ENCODE measurements at regions not wholly inside any gene's neighbourhood (a gene's known extent, or its start where the extent isn't known, plus 50 kb on each side); places are given as distances from the start of the nearest gene placed in this dataset.
A peak's percentile ranks its signal among the peaks of the same experiment; 100 is the strongest.
"Not testable (repeated sequence)": the region's sequence is repeated elsewhere in the genome, so short reads cannot be mapped to it uniquely, and the experiment has no call there.

- DNase-seq, result not testable (repeated sequence)
Observed at GRCh38 chr20:26373066-26373465, 676.4 kb upstream of the ZNF337 start.

- DNase-seq, result no peak
Observed at GRCh38 chr20:26354511-26354910, 657.9 kb upstream of the ZNF337 start.

DNA sequence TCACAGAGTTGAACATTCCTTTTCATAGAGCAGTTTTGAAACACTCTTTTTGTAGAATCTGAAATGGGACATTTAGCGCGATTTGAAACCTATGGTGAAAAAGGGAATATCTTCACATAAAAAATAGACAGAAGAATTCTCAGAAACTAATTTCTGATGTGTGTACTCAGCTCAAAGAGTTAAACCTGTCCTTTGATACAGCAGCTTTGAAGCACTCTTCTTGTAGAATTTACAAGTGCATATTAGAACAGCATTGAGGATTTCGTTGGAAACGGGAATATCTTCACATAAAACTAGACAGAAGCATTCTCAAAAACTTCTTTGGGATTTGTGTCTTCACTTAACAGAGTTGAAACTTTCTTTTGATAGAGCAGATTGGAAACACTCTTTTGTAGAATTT, 650.7 kb upstream of the ZNF337 start:
- no peak for DNase-seq

GRCh38 chr20:26340460-26341065, 643.9 kb upstream of the ZNF337 start:
- DNase-seq, result not testable (repeated sequence)

- DNase-seq, result no peak
Observed at GRCh38 chr20:26324177-26324576, 627.5 kb upstream of the ZNF337 start.

DNA sequence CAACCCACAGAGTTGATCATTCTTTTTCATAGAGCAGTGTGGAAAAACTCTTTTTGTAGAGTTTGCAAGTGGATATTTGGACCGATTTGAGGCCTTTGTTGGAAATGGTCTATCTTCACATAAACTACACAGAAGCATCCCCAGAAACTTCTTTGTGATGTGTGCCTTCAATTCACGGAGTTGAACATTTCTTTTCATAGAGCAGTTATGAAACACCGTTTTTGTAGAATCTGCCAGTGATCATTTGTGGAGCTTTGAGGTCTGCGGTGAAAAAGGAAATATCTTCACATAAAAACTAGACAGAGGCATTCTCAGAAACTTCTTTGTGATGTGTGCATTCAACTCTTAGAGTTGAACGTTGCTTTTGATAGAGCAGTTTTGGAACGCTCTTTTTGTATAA, 618.4 kb upstream of the ZNF337 start:
- no peak for DNase-seq

- DNase-seq, result not testable (repeated sequence)
Observed at GRCh38 chr20:26309720-26310119, 613.1 kb upstream of the ZNF337 start.

- DNase-seq, result no peak
Observed at GRCh38 chr20:26308961-26309360, 612.3 kb upstream of the ZNF337 start.

- DNase-seq, result no peak
Observed at GRCh38 chr20:26295006-26295405, 598.4 kb upstream of the ZNF337 start.

DNA sequence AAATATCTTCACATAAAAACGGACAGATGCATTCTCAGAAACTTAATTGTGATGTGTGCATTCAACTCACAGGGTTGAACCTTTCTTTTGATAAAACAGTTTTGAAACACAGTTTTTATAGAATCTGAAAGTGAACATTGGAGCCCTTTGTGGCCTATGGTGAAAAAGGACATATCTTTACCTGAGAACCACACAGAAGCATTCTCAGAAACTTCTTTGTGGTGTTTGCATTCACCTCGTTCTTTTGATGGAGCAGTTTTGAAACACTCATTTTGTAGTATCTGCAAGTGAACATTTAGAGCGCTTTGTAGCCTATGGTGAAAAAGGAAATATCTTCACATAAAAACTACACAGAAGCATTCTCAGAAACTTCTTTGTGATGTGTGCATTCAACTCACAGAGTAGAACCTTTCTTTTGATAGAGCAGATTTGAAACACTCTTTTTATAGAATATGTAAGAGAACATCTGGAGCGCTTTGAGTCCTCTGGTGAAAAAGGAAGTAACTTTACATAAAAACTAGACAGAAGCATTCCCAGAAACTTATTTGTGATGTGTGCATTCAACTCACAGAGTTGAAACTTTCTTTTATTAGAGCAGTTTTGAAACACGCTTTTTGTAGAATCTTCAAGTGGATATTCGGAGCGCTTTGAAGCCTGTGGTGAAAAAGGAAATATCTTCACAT, 591.9 kb upstream of the ZNF337 start:
- not testable (repeated sequence) for DNase-seq

DNA sequence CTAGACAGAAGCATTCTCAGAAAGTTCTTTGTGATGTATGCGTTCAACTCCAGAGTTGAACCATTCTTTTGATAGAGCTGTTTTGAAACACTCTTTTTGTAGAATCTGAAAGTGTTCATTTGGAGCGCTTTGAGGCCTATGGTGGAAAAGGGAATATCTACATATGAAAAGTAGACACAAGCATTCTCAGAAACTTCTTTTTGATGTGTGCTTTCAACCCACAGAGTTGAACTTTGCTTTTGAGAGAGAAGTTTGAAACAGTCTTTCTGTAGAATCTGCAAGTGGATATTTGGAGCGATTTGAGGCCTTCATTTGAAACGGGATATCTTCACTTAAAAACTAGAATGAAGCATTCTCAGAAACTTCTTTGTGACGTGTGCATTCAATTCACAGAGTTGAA, 582.6 kb upstream of the ZNF337 start:
- DNase-seq, result no peak

DNA sequence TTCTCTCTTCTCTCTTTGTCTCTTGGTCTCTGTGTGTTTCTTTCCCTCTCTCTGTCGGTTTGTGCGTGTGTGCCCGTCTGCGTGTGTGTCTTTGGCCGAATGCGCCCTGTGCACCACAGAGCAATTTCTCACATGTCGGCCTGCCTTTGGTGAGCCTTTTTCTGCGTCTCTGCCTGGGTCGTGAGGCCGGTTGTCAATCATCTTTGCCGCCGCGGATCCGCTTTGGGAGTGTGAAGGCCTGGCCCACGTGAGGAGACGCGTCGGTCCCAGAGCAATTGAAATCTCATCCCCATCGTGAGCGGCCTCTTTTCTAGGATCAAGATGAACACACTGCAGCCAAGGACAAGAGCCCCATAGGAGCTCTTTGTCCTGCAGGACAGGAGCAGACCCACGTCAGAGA, 580.7 kb upstream of the ZNF337 start:
- DNase-seq, result no peak

- peak; percentile 85 for DNase-seq
Observed at GRCh38 chr20:26276554-26277210, 580.0 kb upstream of the ZNF337 start.

- DNase-seq, result not testable (repeated sequence)
Observed at GRCh38 chr20:26268762-26269161, 572.1 kb upstream of the ZNF337 start.

- DNase-seq, result not testable (repeated sequence)
Observed at GRCh38 chr20:26260925-26261324, 564.3 kb upstream of the ZNF337 start.

- DNase-seq, result peak; percentile 55
Observed at GRCh38 chr20:26252311-26252975, 555.8 kb upstream of the ZNF337 start.

DNA sequence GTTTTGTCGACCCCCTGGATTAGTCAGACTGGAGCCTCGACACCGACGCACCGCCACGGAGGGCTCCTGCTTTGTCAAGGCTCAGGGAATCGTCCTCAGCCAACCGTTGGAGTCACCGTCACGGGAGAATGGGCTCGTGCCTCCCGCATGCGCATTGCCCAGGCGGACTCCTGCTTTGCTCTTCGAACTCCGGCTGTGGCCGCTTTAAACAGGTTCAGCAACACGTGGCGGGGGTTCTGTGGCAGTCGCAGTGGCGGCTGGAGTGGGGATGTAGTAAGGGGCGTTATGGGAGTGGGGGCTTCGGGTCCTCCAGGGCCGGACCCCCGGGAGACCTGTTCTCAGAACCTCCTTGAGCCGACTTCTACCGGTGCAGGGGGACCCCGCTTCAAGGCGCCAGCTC, 554.7 kb upstream of the ZNF337 start:
- not testable (repeated sequence) for DNase-seq

GRCh38 chr20:26250249-26251114, 553.8 kb upstream of the ZNF337 start:
- not testable (repeated sequence) for DNase-seq

- DNase-seq, result no peak
Observed at GRCh38 chr20:26243731-26244130, 547.1 kb upstream of the ZNF337 start.

GRCh38 chr20:26220609-26221008, 524.0 kb upstream of the ZNF337 start:
- DNase-seq, result not testable (repeated sequence)

- DNase-seq, result peak; percentile 18
Observed at GRCh38 chr20:26219546-26219945, 522.9 kb upstream of the ZNF337 start.

DNA sequence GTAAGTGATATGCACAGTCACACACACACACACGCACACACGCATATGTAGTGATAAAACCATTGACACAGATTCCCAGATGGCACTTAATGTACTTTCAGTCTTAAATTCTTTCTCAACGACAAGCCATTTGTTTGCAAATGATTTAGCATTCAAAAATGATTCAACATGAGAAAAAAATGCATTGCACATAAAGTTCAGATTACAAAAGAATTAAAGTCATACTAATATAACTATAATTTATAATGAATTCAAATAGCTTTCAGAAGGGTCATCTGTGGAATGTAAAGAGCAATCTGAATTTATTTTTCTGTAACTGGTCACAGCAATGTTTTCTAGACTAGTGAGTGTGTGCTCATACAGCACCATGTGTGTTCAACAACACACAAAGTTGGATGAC, 521.6 kb upstream of the ZNF337 start:
- no peak for DNase-seq

DNA sequence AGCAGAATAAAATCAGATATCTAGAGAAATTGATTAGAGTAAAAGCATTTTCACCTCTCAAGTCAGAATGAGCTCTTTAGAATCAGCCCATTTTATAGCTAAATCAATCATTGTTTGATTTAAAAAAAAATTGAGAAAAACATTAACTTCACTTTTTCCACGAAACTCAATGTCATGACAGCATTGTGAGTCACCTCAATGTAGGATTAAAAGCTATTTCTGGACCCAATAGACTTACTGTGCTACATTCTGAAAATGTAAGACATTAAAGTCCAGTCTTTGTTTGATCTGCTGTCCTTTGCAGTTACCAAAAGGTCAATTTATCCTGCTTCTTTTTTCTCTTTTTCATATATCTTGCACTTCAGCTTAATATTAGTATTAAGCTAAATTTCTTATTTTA, 519.4 kb upstream of the ZNF337 start:
- DNase-seq, result no peak

All from retina (tissue), 1 donor.